HCT116 (cell line): ENCODE measurements at regions not wholly inside any gene's neighbourhood (a gene's known extent, or its start where the extent isn't known, plus 50 kb on each side); places are given as distances from the start of the nearest gene placed in this dataset.

Source experiments
- ATAC-seq: fragments of 200-7000 bp; cut with Tn5 transposase; 2 replicates; pipeline ENCODE4 v1.9.1; 2020; ENCODE audit warnings: mild to moderate bottlenecking, moderate library complexity
- BruUV-seq: library from RNA; stranded (reverse); fragments of 400-500 nt; replicated peaks from 2 replicates; lab custom pipeline; 2021; lab: Mats Ljungman, UMichigan
- CTCF ChIA-PET: fragments of 300-600 bp; sonication (Branson Sonifier 250); formaldehyde crosslinking; loops from one replicate; lab custom pipeline; 2021; ENCODE audit warnings: antibody characterized with exemption; lab: Charles Lee
- POLR2A ChIA-PET: fragments of 300-600, 350-600 bp; sonication (Branson Sonifier 250); formaldehyde crosslinking; loops from one replicate; lab custom pipeline; 2021; ENCODE audit warnings: antibody characterized with exemption; lab: Charles Lee
- RAD21 ChIA-PET, 2 experiments: fragments of 300-600 bp; sonication (Branson Sonifier 250); formaldehyde crosslinking; loops; one replicate each; lab custom pipeline; 2023; ENCODE audit warnings: low total read pairs in 2 of 2; ENCODE audit not compliant: uncharacterized antibody in 2 of 2, unreplicated experiment in 2 of 2, low non-redundant PET in 1 of 2; lab: Charles Lee
- DNase-seq: peaks from one replicate; pipeline ENCODE4 v3.0.0-alpha.2; 2010; ENCODE audit warnings: low read depth, low spot score
- H2AFZ ChIP-seq: fragments of 200-600 bp; shearing (Covaris generic), sonication (generic); 2 replicates; pipeline ENCODE4 v1.6.1; 2017; ENCODE audit warnings: low read depth, mixed run types, mixed read lengths, antibody characterized with exemption, low read length; ENCODE audit not compliant: poor library complexity, severe bottlenecking
- H3K27ac ChIP-seq: 2 replicates; pipeline ENCODE4 v1.5.1; 2012; ENCODE audit warnings: low read depth, low read length
- H3K27me3 ChIP-seq: fragments of 200-600 bp; sonication (generic); 2 replicates; pipeline ENCODE4 v1.6.1; 2016; ENCODE audit warnings: mixed run types, low read length, mixed read lengths; ENCODE audit not compliant: insufficient read depth
- H3K36me3 ChIP-seq, 2 experiments: fragments of 200-500 bp in 1 of 2; fragments of 200-600 bp in 1 of 2; sonication (Bioruptor generic) in 1 of 2; sonication (generic) in 1 of 2; 2 replicates each; pipeline versions ENCODE4 v1.5.1 to v1.6.1; 2014 to 2016; ENCODE audit warnings: low read length in 2 of 2, inconsistent platforms in 1 of 2, mixed read lengths in 1 of 2, mixed run types in 1 of 2; ENCODE audit not compliant: insufficient read depth in 2 of 2, control insufficient read depth in 1 of 2
- H3K4me1 ChIP-seq, 2 experiments: fragments of 200-600 bp in 1 of 2; sonication (generic) in 1 of 2; 2 replicates each; pipeline versions ENCODE4 v1.5.1 to v1.6.1; 2012 to 2017; ENCODE audit warnings: low read length in 2 of 2, inconsistent platforms in 1 of 2, mild to moderate bottlenecking in 1 of 2, mixed read lengths in 1 of 2, mixed run types in 1 of 2, moderate library complexity in 1 of 2; ENCODE audit not compliant: insufficient read depth in 2 of 2, control insufficient read depth in 1 of 2
- H3K4me2 ChIP-seq: fragments of 200-600 bp; sonication (generic); 2 replicates; pipeline ENCODE4 v1.6.1; 2017; ENCODE audit warnings: mixed run types, low read length, mixed read lengths
- H3K4me3 ChIP-seq, 2 experiments: fragments of 200-600 bp in 1 of 2; sonication (generic) in 1 of 2; replicated peaks in 1 of 2; 2 replicates each; pipeline ENCODE4 v1.5.1; 2011 to 2016; ENCODE audit warnings: low read length in 2 of 2, control low read depth in 1 of 2, low read depth in 1 of 2, mild to moderate bottlenecking in 1 of 2, mixed read lengths in 1 of 2, mixed run types in 1 of 2
- H3K79me2 ChIP-seq: fragments of 200-600 bp; sonication (generic); 2 replicates; pipeline ENCODE4 v1.6.1; 2017; ENCODE audit warnings: mild to moderate bottlenecking, mixed run types, low read length, moderate library complexity, mixed read lengths; ENCODE audit not compliant: insufficient read depth
- H3K9ac ChIP-seq: fragments of 200-600 bp; sonication (generic); 2 replicates; pipeline ENCODE4 v1.6.1; 2016; ENCODE audit warnings: low read length, mixed read lengths
- H3K9me2 ChIP-seq: fragments of 200-600 bp; sonication (generic), shearing (Covaris generic); 2 replicates; pipeline ENCODE4 v1.6.1; 2017; ENCODE audit warnings: mixed run types, mild to moderate bottlenecking, moderate library complexity; ENCODE audit not compliant: insufficient read depth
- H3K9me3 ChIP-seq, 2 experiments: fragments of 200-500 bp in 1 of 2; fragments of 200-600 bp in 1 of 2; sonication (Bioruptor generic) in 1 of 2; sonication (generic) in 1 of 2; 2 replicates each; pipeline ENCODE4 v1.6.1; 2014 to 2017; ENCODE audit warnings: low read length in 2 of 2, mixed read lengths in 2 of 2, inconsistent platforms in 1 of 2, low read depth in 1 of 2, mild to moderate bottlenecking in 1 of 2, mixed run types in 1 of 2, moderate library complexity in 1 of 2; ENCODE audit not compliant: control insufficient read depth in 1 of 2, insufficient read depth in 1 of 2
- H4K20me1 ChIP-seq: fragments of 200-600 bp; sonication (generic), shearing (Covaris generic); 2 replicates; pipeline ENCODE4 v1.6.1; 2017; ENCODE audit warnings: mixed run types, mild to moderate bottlenecking, moderate library complexity; ENCODE audit not compliant: insufficient read depth
- CBX3 ChIP-seq: IDR thresholded peaks from 2 replicates; pipeline ENCODE4 v1.6.1; 2012; ENCODE audit warnings: low read depth
- CTCF ChIP-seq, 3 experiments: fragments of 200-600 bp in 1 of 3; sonication (generic) in 1 of 3; IDR thresholded peaks in 2 of 3; conservative IDR thresholded peaks in 1 of 3; 2 replicates each; pipeline ENCODE4 v1.5.1; 2012 to 2017; ENCODE audit warnings: low read depth in 2 of 3, low read length in 2 of 3, antibody characterized with exemption in 1 of 3, borderline replicate concordance in 1 of 3, control low read depth in 1 of 3, mild to moderate bottlenecking in 1 of 3, mixed read lengths in 1 of 3, mixed run types in 1 of 3, moderate library complexity in 1 of 3; ENCODE audit not compliant: insufficient read depth in 1 of 3
- EGR1 ChIP-seq: IDR thresholded peaks from 2 replicates; pipeline ENCODE4 v1.6.1; 2012; ENCODE audit warnings: low read depth
- EZH2 ChIP-seq: fragments of 200-600 bp; sonication (generic); IDR thresholded peaks from 2 replicates; pipeline ENCODE4 v1.6.1; 2017; ENCODE audit warnings: antibody characterized with exemption, mixed run types
- EZH2phosphoT487 ChIP-seq: fragments of 200-600 bp; IDR thresholded peaks from 2 replicates; pipeline ENCODE4 v1.6.1; 2018; ENCODE audit warnings: antibody characterized with exemption, borderline replicate concordance
- FOSL1 ChIP-seq: IDR thresholded peaks from 2 replicates; pipeline ENCODE4 v1.6.1; 2012; ENCODE audit warnings: low read depth
- JUND ChIP-seq: IDR thresholded peaks from 2 replicates; pipeline ENCODE4 v1.6.1; 2012
- MAX ChIP-seq: IDR thresholded peaks from 2 replicates; pipeline ENCODE4 v1.6.1; 2012
- POLR2A ChIP-seq: IDR thresholded peaks from 2 replicates; pipeline ENCODE4 v1.7.0; 2011; ENCODE audit warnings: borderline replicate concordance; ENCODE audit not compliant: insufficient read depth, insufficient read length; ENCODE audit errors: extremely low read depth
- REST ChIP-seq: IDR thresholded peaks from 2 replicates; pipeline ENCODE4 v1.6.1; 2012; ENCODE audit warnings: low read depth
- TCF7L2 ChIP-seq: IDR thresholded peaks from 2 replicates; pipeline ENCODE4 v1.7.0; 2011; ENCODE audit warnings: borderline replicate concordance, inconsistent platforms; ENCODE audit not compliant: insufficient read depth, insufficient read length; ENCODE audit errors: extremely low read depth
- ZFX ChIP-seq: fragments of 450-650 bp; IDR thresholded peaks from 2 replicates; pipeline ENCODE4 v1.6.1; 2017
- intact Hi-C: fragments of 100-400 bp; cut with micrococcal nuclease; formaldehyde crosslinking; loops from 2 replicates; pipeline ENCODE4 v1.10.0; 2022

- BruUV-seq = no TSS peak
- Histone ChIP-seq H3K4me3 (no peak overlapping the region), H3K9ac (no peak overlapping the region), H3K36me3 (no peaks in the 10 kb centered on the region), H2AFZ (no peak overlapping the region), H3K9me2 (no peaks in the 10 kb centered on the region), H4K20me1 (no peaks in the 10 kb centered on the region), H3K27ac (no peak overlapping the region), H3K79me2 (no peaks in the 10 kb centered on the region), H3K27me3 (no peaks in the 10 kb centered on the region), H3K9me3 (peaks cover 18 to 23% of the 10 kb centered on the region in 2 experiments; a peak in 2 of 4 replicates), H3K4me2 (no peak overlapping the region), H3K4me1 (no peaks in the 10 kb centered on the region)
- ATAC-seq (no peak), DNase-seq (no peak)
- intact Hi-C loops = no loop called here
- RAD21 ChIA-PET = no interaction called here
- POLR2A ChIA-PET = no interaction called here
- CTCF ChIA-PET = no interaction called here
- TF ChIP-seq POLR2A (no peak), REST (no peak), EZH2phosphoT487 (no peak)
- TF ChIP-seq, all 23 proteins: peak for 0
Observed at GRCh38 chr5:20105915-20106314, 117.9 kb upstream of the CDH18 start.

- intact Hi-C loops = no loop called here
- Histone ChIP-seq H3K27ac (no peak overlapping the region), H3K4me3 (no peak overlapping the region), H3K79me2 (no peaks in the 10 kb centered on the region), H3K4me2 (no peak overlapping the region), H3K27me3 (no peaks in the 10 kb centered on the region), H3K36me3 (no peaks in the 10 kb centered on the region), H3K9ac (no peak overlapping the region), H4K20me1 (no peaks in the 10 kb centered on the region), H3K9me2 (no peaks in the 10 kb centered on the region), H3K4me1 (no peaks in the 10 kb centered on the region), H2AFZ (no peak overlapping the region), H3K9me3 (peaks cover 15 to 17% of the 10 kb centered on the region in 2 experiments; a peak in 2 of 4 replicates)
- ChIA-PET CTCF (no interaction called here), RAD21 (no interaction called here), POLR2A (no interaction called here)
- ATAC-seq (no peak), DNase-seq (no peak)
- no TSS peak for BruUV-seq
- TF ChIP-seq MAX (no peak), CBX3 (no peak), CTCF (IDR thresholded peaks at IDR 0.05 in 2 of 3, conservative IDR thresholded peaks at IDR 0.05 in 1 of 3; ENCODE audit: borderline replicate concordance in 1 of 3, insufficient read depth in 1 of 3, low read depth in 2 of 3, low read length in 2 of 3) (no peak), FOSL1 (no peak), REST (no peak), ZFX (no peak), EGR1 (no peak), JUND (no peak), EZH2 (no peak), TCF7L2 (no peak)
Observed at GRCh38 chr5:20102293-20102692, 114.3 kb upstream of the CDH18 start.
